ENCODE measurements at regions not wholly inside any gene's neighbourhood (a gene's known extent, or its start where the extent isn't known, plus 50 kb on each side); places are given as distances from the start of the nearest gene placed in this dataset.

- DNase-seq (ENCODE audit: insufficient read length, low spot score), result no peak
- FAIRE-seq, result no peak
- TF ChIP-seq CTCF (IDR thresholded peaks at IDR 0.05; ENCODE audit: insufficient read depth, missing control alignments), result no peak
Measured at GRCh38 chr17:52390422-52390821, 231.9 kb upstream of the CA10 start.

- FAIRE-seq, result no peak
- no peak for TF ChIP-seq CTCF (IDR thresholded peaks at IDR 0.05; ENCODE audit: insufficient read depth, missing control alignments)
- DNase-seq (ENCODE audit: insufficient read length, low spot score), result no peak
Measured at GRCh38 chr17:52389632-52390031, 231.1 kb upstream of the CA10 start.

GRCh38 chr17:52388941-52389340 is 230.4 kb upstream of the CA10 start:
- FAIRE-seq (no peak), DNase-seq (ENCODE audit: insufficient read length, low spot score) (no peak)
- TF ChIP-seq CTCF (IDR thresholded peaks at IDR 0.05; ENCODE audit: insufficient read depth, missing control alignments), result no peak

- TF ChIP-seq CTCF (IDR thresholded peaks at IDR 0.05; ENCODE audit: insufficient read depth, missing control alignments), result no peak
- FAIRE-seq (no peak), DNase-seq (ENCODE audit: insufficient read length, low spot score) (no peak)
Measured at GRCh38 chr17:52384695-52385094, 226.2 kb upstream of the CA10 start.

GRCh38 chr17:52383493-52384100 is 225.1 kb upstream of the CA10 start:
- no peak for DNase-seq (ENCODE audit: insufficient read length, low spot score)
- peak; percentile 98 for TF ChIP-seq CTCF (IDR thresholded peaks at IDR 0.05; ENCODE audit: insufficient read depth, missing control alignments)
- peak; percentile 63 for FAIRE-seq

- no peak for TF ChIP-seq CTCF (IDR thresholded peaks at IDR 0.05; ENCODE audit: insufficient read depth, missing control alignments)
- FAIRE-seq (no peak), DNase-seq (ENCODE audit: insufficient read length, low spot score) (no peak)
Measured at GRCh38 chr17:52378860-52379259, 220.3 kb upstream of the CA10 start.

- FAIRE-seq (no peak), DNase-seq (ENCODE audit: insufficient read length, low spot score) (no peak)
- TF ChIP-seq CTCF (IDR thresholded peaks at IDR 0.05; ENCODE audit: insufficient read depth, missing control alignments), result no peak
Measured at GRCh38 chr17:52376137-52376536, 217.6 kb upstream of the CA10 start.
